ENCODE measurements at regions not wholly inside any gene's neighbourhood (a gene's known extent, or its start where the extent isn't known, plus 50 kb on each side); places are given as distances from the start of the nearest gene placed in this dataset.
"Not testable (repeated sequence)": the region's sequence is repeated elsewhere in the genome, so short reads cannot be mapped to it uniquely, and the experiment has no call there.

DNA sequence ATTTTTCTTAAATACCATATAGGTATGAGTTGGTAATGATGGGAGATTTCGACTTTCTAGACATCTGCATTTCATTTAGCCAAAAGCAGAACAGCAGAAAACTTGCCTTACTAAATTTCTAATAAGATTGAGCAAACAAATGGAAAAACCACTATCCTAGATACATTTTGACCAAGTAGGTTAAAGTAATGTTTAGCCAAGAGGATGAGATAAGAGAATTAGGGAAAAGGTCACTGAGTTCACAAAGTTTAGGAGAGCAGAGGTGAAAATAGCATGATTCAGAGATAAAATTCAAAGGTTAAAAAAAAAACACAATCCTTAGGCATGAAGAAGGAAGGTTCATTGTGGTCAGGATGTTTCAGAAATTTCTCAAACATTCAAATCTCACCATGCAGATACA, 450.3 kb downstream of the CD83 start:
- Histone ChIP-seq H3K4me1 (no peaks in the 10 kb centered on the region), H3K4me3 (no peak overlapping the region), H3K36me3 (no peaks in the 10 kb centered on the region), H3K9me3 (no peaks in the 10 kb centered on the region), H3K27ac (no peak overlapping the region), H3K27me3 (no peaks in the 10 kb centered on the region)
- ATAC-seq (ENCODE audit: low FRiP score in 2 of 2), result no peak
- DNase-seq, result no peak
- WGBS, 2 donors, result 87 to 89% methylated on average over 1 of the region's 1 CpG
- TF ChIP-seq EP300 (IDR thresholded peaks at IDR 0.05) (no peak), POLR2A (IDR thresholded peaks at IDR 0.05) (no peak), POLR2AphosphoS5 (IDR thresholded peaks at IDR 0.05) (no peak)
- TF ChIP-seq, protein P1, sequence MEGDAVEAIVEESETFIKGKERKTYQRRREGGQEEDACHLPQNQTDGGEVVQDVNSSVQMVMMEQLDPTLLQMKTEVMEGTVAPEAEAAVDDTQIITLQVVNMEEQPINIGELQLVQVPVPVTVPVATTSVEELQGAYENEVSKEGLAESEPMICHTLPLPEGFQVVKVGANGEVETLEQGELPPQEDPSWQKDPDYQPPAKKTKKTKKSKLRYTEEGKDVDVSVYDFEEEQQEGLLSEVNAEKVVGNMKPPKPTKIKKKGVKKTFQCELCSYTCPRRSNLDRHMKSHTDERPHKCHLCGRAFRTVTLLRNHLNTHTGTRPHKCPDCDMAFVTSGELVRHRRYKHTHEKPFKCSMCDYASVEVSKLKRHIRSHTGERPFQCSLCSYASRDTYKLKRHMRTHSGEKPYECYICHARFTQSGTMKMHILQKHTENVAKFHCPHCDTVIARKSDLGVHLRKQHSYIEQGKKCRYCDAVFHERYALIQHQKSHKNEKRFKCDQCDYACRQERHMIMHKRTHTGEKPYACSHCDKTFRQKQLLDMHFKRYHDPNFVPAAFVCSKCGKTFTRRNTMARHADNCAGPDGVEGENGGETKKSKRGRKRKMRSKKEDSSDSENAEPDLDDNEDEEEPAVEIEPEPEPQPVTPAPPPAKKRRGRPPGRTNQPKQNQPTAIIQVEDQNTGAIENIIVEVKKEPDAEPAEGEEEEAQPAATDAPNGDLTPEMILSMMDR (IDR thresholded peaks at IDR 0.05), result no peak

DNA sequence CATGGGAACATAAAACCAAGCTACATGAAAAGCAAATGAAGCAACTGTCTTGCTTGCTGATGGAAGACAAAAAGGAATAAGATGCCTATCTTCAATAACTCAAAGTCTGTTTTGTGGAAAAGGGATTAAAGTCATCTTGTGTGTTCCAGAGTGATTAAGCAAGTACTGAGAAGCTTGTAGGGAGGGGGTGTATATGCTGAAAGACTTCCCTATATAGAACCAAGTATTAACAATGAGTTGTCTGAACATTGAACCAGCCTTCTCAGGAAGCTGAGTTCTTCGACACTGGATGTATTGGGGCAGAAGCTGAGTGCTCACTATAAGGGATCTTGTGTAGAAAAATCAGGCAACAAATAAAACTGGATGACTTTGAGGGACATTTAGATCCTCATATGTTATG, 451.8 kb downstream of the CD83 start:
- Histone ChIP-seq H3K9me3 (no peaks in the 10 kb centered on the region), H3K36me3 (no peaks in the 10 kb centered on the region), H3K27me3 (no peaks in the 10 kb centered on the region), H3K4me3 (no peak overlapping the region), H3K4me1 (no peaks in the 10 kb centered on the region), H3K27ac (no peak overlapping the region)
- 61 to 62% methylated on average over 1 of the region's 1 CpG for WGBS, 2 donors
- ATAC-seq (ENCODE audit: low FRiP score in 2 of 2) (peak in 1 of 2 donors; percentile 19), DNase-seq (no peak)
- TF ChIP-seq EP300 (IDR thresholded peaks at IDR 0.05), result no peak

DNA sequence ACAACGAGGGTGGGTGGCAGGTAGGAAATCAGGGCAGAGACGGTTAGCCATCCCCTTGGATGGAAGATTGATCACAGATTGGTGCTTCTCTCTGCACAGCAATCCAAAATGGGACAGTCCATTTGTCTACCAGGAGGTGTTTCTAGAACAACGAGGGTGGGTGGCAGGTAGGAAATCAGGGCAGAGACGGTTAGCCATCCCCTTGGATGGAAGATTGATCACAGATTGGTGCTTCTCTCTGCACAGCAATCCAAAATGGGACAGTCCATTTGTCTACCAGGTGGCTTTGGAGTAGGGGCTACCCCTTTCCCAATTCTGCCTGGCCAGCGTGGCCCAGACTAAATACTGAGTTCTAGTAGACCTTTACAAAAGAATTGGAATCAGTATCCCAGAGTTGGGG, 452.3 kb downstream of the CD83 start:
- H3K36me3 ChIP-seq; ATAC-seq (ENCODE audit: low FRiP score in 2 of 2); DNase-seq; H3K4me3 ChIP-seq; H3K4me1 ChIP-seq; H3K27me3 ChIP-seq; H3K9me3 ChIP-seq; H3K27ac ChIP-seq: not testable (repeated sequence)
- 86 to 95% methylated on average over 5 of the region's 5 CpGs for WGBS, 2 donors

DNA sequence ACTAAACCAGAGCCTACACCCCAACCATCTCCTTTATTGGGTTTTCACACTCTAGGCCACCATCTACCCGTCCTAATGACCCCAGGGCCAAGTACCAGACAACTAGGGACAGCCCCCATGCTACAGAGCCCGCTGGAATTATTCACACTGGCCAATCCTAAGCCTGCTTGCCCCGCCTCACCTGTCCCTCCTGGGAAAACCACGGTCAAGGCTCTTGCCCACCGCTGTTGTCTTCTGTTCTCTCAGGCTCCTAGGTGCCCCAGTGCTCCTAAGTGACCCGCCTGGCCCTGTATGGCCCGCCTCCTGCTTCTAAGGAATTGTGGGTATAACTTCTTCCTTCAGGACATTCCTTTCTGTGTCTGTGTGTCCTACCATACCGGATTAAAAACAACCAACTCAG, 453.4 kb downstream of the CD83 start:
- H3K27me3 ChIP-seq, result no peaks in the 10 kb centered on the region
- ATAC-seq (ENCODE audit: low FRiP score in 2 of 2) (no peak), DNase-seq (no peak)
- no peaks in the 10 kb centered on the region for H3K36me3 ChIP-seq
- 85 to 97% methylated on average over 8 of the region's 8 CpGs for WGBS, 2 donors
- TF ChIP-seq EP300 (IDR thresholded peaks at IDR 0.05), result no peak
- TF ChIP-seq POLR2A (IDR thresholded peaks at IDR 0.05), result no peak
- no peak for TF ChIP-seq POLR2AphosphoS5 (IDR thresholded peaks at IDR 0.05)
- no peak overlapping the region for H3K27ac ChIP-seq
- no peak overlapping the region for H3K4me3 ChIP-seq
- no peaks in the 10 kb centered on the region for H3K9me3 ChIP-seq
- no peaks in the 10 kb centered on the region for H3K4me1 ChIP-seq

DNA sequence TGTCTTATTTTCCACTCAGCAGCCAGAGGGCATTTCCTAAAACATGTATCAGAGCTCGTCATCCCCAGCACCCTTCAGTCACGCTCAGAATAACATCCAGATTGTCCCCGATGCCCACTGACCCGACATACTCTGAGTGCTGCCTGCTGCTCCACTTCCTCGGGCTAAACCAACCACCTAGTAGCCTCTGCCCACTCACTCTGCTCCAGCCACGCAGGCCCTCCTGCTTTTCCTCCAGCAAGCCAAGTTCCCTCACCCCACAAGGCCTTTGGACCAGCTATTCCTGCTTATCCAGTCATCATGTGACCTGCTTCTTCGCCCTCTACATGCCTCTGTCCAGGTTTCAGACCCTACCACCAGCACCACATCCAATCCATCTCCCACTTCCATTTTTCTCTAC, 454.2 kb downstream of the CD83 start:
- H3K4me1 ChIP-seq, result no peaks in the 10 kb centered on the region
- ATAC-seq (ENCODE audit: low FRiP score in 2 of 2) (no peak), DNase-seq (no peak)
- no peak overlapping the region for H3K27ac ChIP-seq
- H3K4me3 ChIP-seq, result no peak overlapping the region
- no peaks in the 10 kb centered on the region for H3K9me3 ChIP-seq
- no peaks in the 10 kb centered on the region for H3K27me3 ChIP-seq
- no peaks in the 10 kb centered on the region for H3K36me3 ChIP-seq
- WGBS, 2 donors, result 93 to 95% methylated on average over 7 of the region's 7 CpGs
- TF ChIP-seq, protein P1 (IDR thresholded peaks at IDR 0.05), result no peak
- TF ChIP-seq POLR2A (IDR thresholded peaks at IDR 0.05) (no peak), EP300 (IDR thresholded peaks at IDR 0.05) (no peak), POLR2AphosphoS5 (IDR thresholded peaks at IDR 0.05) (no peak)

DNA sequence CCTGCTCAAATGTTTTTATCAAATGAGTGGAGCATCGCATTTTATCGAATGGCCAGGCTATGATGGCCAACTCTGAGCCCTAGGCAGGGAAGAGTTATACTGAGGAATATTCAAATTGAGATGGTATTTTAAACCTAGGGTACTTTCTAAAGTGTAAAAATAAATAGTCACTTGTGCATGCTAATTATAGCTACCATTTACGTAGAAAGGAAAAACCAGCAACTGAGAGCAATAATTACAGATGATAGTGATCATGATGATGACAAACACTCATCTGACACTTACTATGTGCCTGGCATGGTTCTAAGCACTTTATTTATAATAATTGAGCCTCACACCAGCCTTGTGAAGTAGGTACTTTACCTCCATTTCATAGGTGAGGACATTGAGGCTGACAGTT, 455.7 kb downstream of the CD83 start:
- no peaks in the 10 kb centered on the region for H3K4me1 ChIP-seq
- no peak overlapping the region for H3K27ac ChIP-seq
- no peaks in the 10 kb centered on the region for H3K36me3 ChIP-seq
- no peaks in the 10 kb centered on the region for H3K9me3 ChIP-seq
- DNase-seq (no peak), ATAC-seq (ENCODE audit: low FRiP score in 2 of 2) (no peak)
- WGBS, 2 donors, result 86 to 89% methylated on average over 3 of the region's 3 CpGs
- no peaks in the 10 kb centered on the region for H3K27me3 ChIP-seq
- H3K4me3 ChIP-seq, result no peak overlapping the region
- TF ChIP-seq POLR2AphosphoS5 (IDR thresholded peaks at IDR 0.05) (no peak), EP300 (IDR thresholded peaks at IDR 0.05) (no peak), POLR2A (IDR thresholded peaks at IDR 0.05) (no peak)
- TF ChIP-seq, protein P1 (IDR thresholded peaks at IDR 0.05), result no peak

Measured in upper lobe of left lung (tissue), 6 donors.